ENCODE measurements at regions not wholly inside any gene's neighbourhood (a gene's known extent, or its start where the extent isn't known, plus 50 kb on each side); places are given as distances from the start of the nearest gene placed in this dataset.

DNA sequence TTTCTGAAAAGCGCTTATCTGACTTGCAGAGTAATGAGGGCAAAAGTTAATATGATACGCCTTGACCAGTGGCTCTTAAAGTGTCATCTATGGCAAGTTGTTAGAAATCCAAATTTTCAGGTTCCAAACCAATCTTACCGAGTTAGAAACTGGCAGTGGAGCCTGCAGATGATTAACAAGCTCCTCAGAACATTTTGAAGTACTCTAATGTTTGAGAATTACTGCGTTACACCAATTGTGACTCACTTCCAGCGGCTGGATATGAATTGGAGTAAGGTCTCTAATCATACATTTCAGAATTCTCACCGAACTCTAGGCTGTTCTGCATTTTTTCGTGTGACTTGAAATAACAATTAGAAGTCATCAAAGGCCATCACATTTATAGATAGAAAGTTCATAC lies 73.5 kb upstream of the TMPRSS15 start:
- no peak for TF ChIP-seq EGR1 (IDR thresholded peaks at IDR 0.05)
- no peak for TF ChIP-seq RAD21 (IDR thresholded peaks at IDR 0.05; ENCODE audit: low read depth)
- TF ChIP-seq, protein P1, sequence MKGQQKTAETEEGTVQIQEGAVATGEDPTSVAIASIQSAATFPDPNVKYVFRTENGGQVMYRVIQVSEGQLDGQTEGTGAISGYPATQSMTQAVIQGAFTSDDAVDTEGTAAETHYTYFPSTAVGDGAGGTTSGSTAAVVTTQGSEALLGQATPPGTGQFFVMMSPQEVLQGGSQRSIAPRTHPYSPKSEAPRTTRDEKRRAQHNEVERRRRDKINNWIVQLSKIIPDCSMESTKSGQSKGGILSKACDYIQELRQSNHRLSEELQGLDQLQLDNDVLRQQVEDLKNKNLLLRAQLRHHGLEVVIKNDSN (IDR thresholded peaks at IDR 0.05), result no peak

GRCh38 chr21:18478513-18478912 lies 74.9 kb upstream of the TMPRSS15 start:
- no peak for TF ChIP-seq FOXM1 (IDR thresholded peaks at IDR 0.05; ENCODE audit: borderline replicate concordance, low read depth)
- no peak for TF ChIP-seq REST (IDR thresholded peaks at IDR 0.05; ENCODE audit: low read depth)
- no peak for TF ChIP-seq EP300 (IDR thresholded peaks at IDR 0.05; ENCODE audit: borderline replicate concordance)
- TF ChIP-seq NFIC (IDR thresholded peaks at IDR 0.05), result no peak
- no peak for TF ChIP-seq CEBPB (IDR thresholded peaks at IDR 0.05)
- no peak for TF ChIP-seq CREB1 (IDR thresholded peaks at IDR 0.05; ENCODE audit: low read depth)
- TF ChIP-seq TAF1 (IDR thresholded peaks at IDR 0.05; ENCODE audit: low read depth), result no peak
- TF ChIP-seq, protein P1 (IDR thresholded peaks at IDR 0.05), result no peak
- TF ChIP-seq, protein P2, sequence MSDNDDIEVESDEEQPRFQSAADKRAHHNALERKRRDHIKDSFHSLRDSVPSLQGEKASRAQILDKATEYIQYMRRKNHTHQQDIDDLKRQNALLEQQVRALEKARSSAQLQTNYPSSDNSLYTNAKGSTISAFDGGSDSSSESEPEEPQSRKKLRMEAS (IDR thresholded peaks at IDR 0.05), result no peak
- no peak for TF ChIP-seq TCF12 (IDR thresholded peaks at IDR 0.05; ENCODE audit: low read depth)
- no peak for TF ChIP-seq EGR1 (IDR thresholded peaks at IDR 0.05)
- no peak for TF ChIP-seq TEAD4 (IDR thresholded peaks at IDR 0.05)
- no peak for TF ChIP-seq ZBTB7A (IDR thresholded peaks at IDR 0.05; ENCODE audit: low read depth)

- TF ChIP-seq FOXM1 (IDR thresholded peaks at IDR 0.05; ENCODE audit: borderline replicate concordance, low read depth) (no peak), TAF1 (IDR thresholded peaks at IDR 0.05; ENCODE audit: low read depth) (no peak), CREB1 (IDR thresholded peaks at IDR 0.05; ENCODE audit: low read depth) (no peak)
Observed at GRCh38 chr21:18488252-18488651, 84.7 kb upstream of the TMPRSS15 start.

- TF ChIP-seq RAD21 (IDR thresholded peaks at IDR 0.05; ENCODE audit: low read depth) (no peak), EP300 (IDR thresholded peaks at IDR 0.05; ENCODE audit: borderline replicate concordance) (no peak), ZBTB7A (IDR thresholded peaks at IDR 0.05; ENCODE audit: low read depth) (no peak), TEAD4 (IDR thresholded peaks at IDR 0.05) (no peak), REST (IDR thresholded peaks at IDR 0.05; ENCODE audit: low read depth) (no peak), TAF1 (IDR thresholded peaks at IDR 0.05; ENCODE audit: low read depth) (no peak), YY1 (IDR thresholded peaks at IDR 0.05; ENCODE audit: low read depth) (no peak), CREB1 (IDR thresholded peaks at IDR 0.05; ENCODE audit: low read depth) (no peak), TCF12 (IDR thresholded peaks at IDR 0.05; ENCODE audit: low read depth) (no peak), NFIC (IDR thresholded peaks at IDR 0.05) (no peak), EGR1 (IDR thresholded peaks at IDR 0.05) (no peak), FOXM1 (IDR thresholded peaks at IDR 0.05; ENCODE audit: borderline replicate concordance, low read depth) (no peak), CEBPB (IDR thresholded peaks at IDR 0.05) (no peak)
- TF ChIP-seq, protein P1 (IDR thresholded peaks at IDR 0.05), result no peak
- TF ChIP-seq, protein P2 (IDR thresholded peaks at IDR 0.05), result no peak
Observed at GRCh38 chr21:18493422-18493821, 89.8 kb upstream of the TMPRSS15 start.

- TF ChIP-seq REST (IDR thresholded peaks at IDR 0.05; ENCODE audit: low read depth) (no peak), ZBTB7A (IDR thresholded peaks at IDR 0.05; ENCODE audit: low read depth) (no peak), TCF12 (IDR thresholded peaks at IDR 0.05; ENCODE audit: low read depth) (no peak), EP300 (IDR thresholded peaks at IDR 0.05; ENCODE audit: borderline replicate concordance) (no peak), NFIC (IDR thresholded peaks at IDR 0.05) (no peak), EGR1 (IDR thresholded peaks at IDR 0.05) (no peak), FOXM1 (IDR thresholded peaks at IDR 0.05; ENCODE audit: borderline replicate concordance, low read depth) (no peak), YY1 (IDR thresholded peaks at IDR 0.05; ENCODE audit: low read depth) (no peak), TEAD4 (IDR thresholded peaks at IDR 0.05) (no peak), RAD21 (IDR thresholded peaks at IDR 0.05; ENCODE audit: low read depth) (no peak), CREB1 (IDR thresholded peaks at IDR 0.05; ENCODE audit: low read depth) (no peak), CEBPB (IDR thresholded peaks at IDR 0.05) (no peak), TAF1 (IDR thresholded peaks at IDR 0.05; ENCODE audit: low read depth) (no peak)
- TF ChIP-seq, protein P2 (IDR thresholded peaks at IDR 0.05), result no peak
- TF ChIP-seq, protein P1 (IDR thresholded peaks at IDR 0.05), result no peak
Observed at GRCh38 chr21:18495523-18495922, 91.9 kb upstream of the TMPRSS15 start.
